22Rv1 (cell line): ENCODE measurements at regions not wholly inside any gene's neighbourhood (a gene's known extent, or its start where the extent isn't known, plus 50 kb on each side); places are given as distances from the start of the nearest gene placed in this dataset.

ENCODE experiments used
- CTCF ChIP-seq: fragments of 450-650 bp; IDR thresholded peaks from 2 replicates; pipeline ENCODE4 v1.5.1; 2017; ENCODE audit warnings: mild to moderate bottlenecking
- ZFX ChIP-seq: fragments of 450-650 bp; IDR thresholded peaks from 2 replicates; pipeline ENCODE4 v1.6.1; 2017; ENCODE audit warnings: antibody characterized with exemption, borderline replicate concordance

GRCh38 chr6:163686301-163686700 is 271.8 kb downstream of the QKI start:
- TF ChIP-seq CTCF (no peak), ZFX (no peak)
